Suprapubic skin (tissue), 4 donors: ENCODE measurements at regions not wholly inside any gene's neighbourhood (a gene's known extent, or its start where the extent isn't known, plus 50 kb on each side); places are given as distances from the start of the nearest gene placed in this dataset.

ENCODE experiments used
- DNase-seq, 2 donors: peaks; one replicate each; pipeline ENCODE4 v3.0.0-alpha.2; 2019; ENCODE audit warnings: low spot score in 2 of 2
- H3K27ac ChIP-seq: fragments of 200-600 bp; sonication (generic); one replicate; pipeline ENCODE4 v1.5.1; 2019
- H3K27me3 ChIP-seq: fragments of 200-600 bp; sonication (generic); one replicate; pipeline ENCODE4 v1.5.1; 2019
- H3K36me3 ChIP-seq: fragments of 200-600 bp; sonication (generic); one replicate; pipeline ENCODE4 v1.5.1; 2019
- H3K4me1 ChIP-seq: fragments of 200-600 bp; sonication (generic); one replicate; pipeline ENCODE4 v1.5.1; 2019
- H3K4me3 ChIP-seq: fragments of 200-600 bp; sonication (generic); one replicate; pipeline ENCODE4 v1.5.1; 2019; ENCODE audit warnings: mild to moderate bottlenecking
- H3K9me3 ChIP-seq: fragments of 200-600 bp; sonication (generic); one replicate; pipeline ENCODE4 v1.5.1; 2019
- CTCF ChIP-seq, 2 donors: fragments of 200-600 bp in 1 of 2; fragments of 450-650 bp in 1 of 2; sonication (generic) in 1 of 2; IDR thresholded peaks; one replicate each; pipeline ENCODE4 v1.5.1; 2016 to 2019; ENCODE audit warnings: antibody characterized with exemption in 2 of 2, mild to moderate bottlenecking in 1 of 2, moderate library complexity in 1 of 2
- EP300 ChIP-seq: sonication (generic); formaldehyde crosslinking; IDR thresholded peaks from one replicate; pipeline ENCODE4 v1.6.1; 2017; ENCODE audit warnings: antibody characterized with exemption
- POLR2A ChIP-seq, 2 donors: fragments of 450-650 bp; IDR thresholded peaks; one replicate each; pipeline ENCODE4 v1.6.1; 2017; ENCODE audit warnings: antibody characterized with exemption in 2 of 2, mild to moderate bottlenecking in 2 of 2, moderate library complexity in 2 of 2
- POLR2AphosphoS5 ChIP-seq, 3 donors: sonication (generic); formaldehyde crosslinking; IDR thresholded peaks; one replicate each; pipeline ENCODE4 v1.6.1; 2017; ENCODE audit warnings: antibody characterized with exemption in 3 of 3
- WGBS: methylation state at CpG from one replicate; pipeline ENCODE4 v1.1.5; 2018; 5-methylcytosine and 5-hydroxymethylcytosine counted together

GRCh38 chr2:210901326-210901725, 344.9 kb downstream of the CPS1 start:
- Histone ChIP-seq H3K27ac (no peak overlapping the region), H3K27me3 (no peaks in the 10 kb centered on the region), H3K36me3 (no peaks in the 10 kb centered on the region), H3K9me3 (no peaks in the 10 kb centered on the region), H3K4me1 (no peaks in the 10 kb centered on the region), H3K4me3 (no peak overlapping the region)
- DNase-seq: no peak
- TF ChIP-seq EP300 (no peak), POLR2AphosphoS5 (IDR thresholded peaks at IDR 0.05) (no peak), CTCF (IDR thresholded peaks at IDR 0.05) (no peak), POLR2A (IDR thresholded peaks at IDR 0.05) (no peak)
- WGBS: 79% methylated on average over 4 of the region's 4 CpGs

GRCh38 chr2:210912779-210913178, 356.4 kb downstream of the CPS1 start:
- no peak for DNase-seq
- H3K9me3 ChIP-seq: no peaks in the 10 kb centered on the region
- no peak overlapping the region for H3K4me3 ChIP-seq
- TF ChIP-seq POLR2A (IDR thresholded peaks at IDR 0.05): no peak
- H3K36me3 ChIP-seq: no peaks in the 10 kb centered on the region
- H3K27ac ChIP-seq: no peak overlapping the region
- H3K4me1 ChIP-seq: no peaks in the 10 kb centered on the region
- 91% methylated on average over 6 of the region's 6 CpGs for WGBS
- no peaks in the 10 kb centered on the region for H3K27me3 ChIP-seq

- no peaks in the 10 kb centered on the region for H3K27me3 ChIP-seq
- no peak overlapping the region for H3K27ac ChIP-seq
- no peaks in the 10 kb centered on the region for H3K4me1 ChIP-seq
- H3K9me3 ChIP-seq: no peaks in the 10 kb centered on the region
- H3K36me3 ChIP-seq: no peaks in the 10 kb centered on the region
- WGBS: 83% methylated on average over 2 of the region's 2 CpGs
- no peak overlapping the region for H3K4me3 ChIP-seq
- TF ChIP-seq POLR2A (IDR thresholded peaks at IDR 0.05) (no peak), CTCF (IDR thresholded peaks at IDR 0.05) (no peak), POLR2AphosphoS5 (IDR thresholded peaks at IDR 0.05) (no peak), EP300 (no peak)
- DNase-seq: no peak
Measured at GRCh38 chr2:210913461-210913860, 357.1 kb downstream of the CPS1 start.

- H3K36me3 ChIP-seq: no peaks in the 10 kb centered on the region
- no peak for DNase-seq
- no peaks in the 10 kb centered on the region for H3K4me1 ChIP-seq
- H3K9me3 ChIP-seq: no peaks in the 10 kb centered on the region
- no peak overlapping the region for H3K27ac ChIP-seq
- no peak overlapping the region for H3K4me3 ChIP-seq
- TF ChIP-seq POLR2A (IDR thresholded peaks at IDR 0.05): no peak
- no peak for TF ChIP-seq POLR2AphosphoS5 (IDR thresholded peaks at IDR 0.05)
- TF ChIP-seq CTCF (IDR thresholded peaks at IDR 0.05): no peak
- no peak for TF ChIP-seq EP300
- 52% methylated on average over 1 of the region's 1 CpG for WGBS
- no peaks in the 10 kb centered on the region for H3K27me3 ChIP-seq
Measured at GRCh38 chr2:210915912-210916311, 359.5 kb downstream of the CPS1 start.

GRCh38 chr2:210917465-210917864, 361.1 kb downstream of the CPS1 start:
- DNase-seq: no peak
- Histone ChIP-seq H3K36me3 (no peaks in the 10 kb centered on the region), H3K27me3 (no peaks in the 10 kb centered on the region), H3K9me3 (no peaks in the 10 kb centered on the region), H3K4me1 (no peaks in the 10 kb centered on the region), H3K4me3 (no peak overlapping the region), H3K27ac (no peak overlapping the region)
- TF ChIP-seq CTCF (IDR thresholded peaks at IDR 0.05) (no peak), POLR2AphosphoS5 (IDR thresholded peaks at IDR 0.05) (no peak), POLR2A (IDR thresholded peaks at IDR 0.05) (no peak), EP300 (no peak)
- WGBS: 73% methylated on average over 4 of the region's 4 CpGs

- H3K4me1 ChIP-seq: no peaks in the 10 kb centered on the region
- no peaks in the 10 kb centered on the region for H3K36me3 ChIP-seq
- H3K27me3 ChIP-seq: no peaks in the 10 kb centered on the region
- no peak overlapping the region for H3K27ac ChIP-seq
- no peak for DNase-seq
- no peak for TF ChIP-seq POLR2A (IDR thresholded peaks at IDR 0.05)
- no peak for TF ChIP-seq CTCF (IDR thresholded peaks at IDR 0.05)
- TF ChIP-seq EP300: no peak
- no peak for TF ChIP-seq POLR2AphosphoS5 (IDR thresholded peaks at IDR 0.05)
- no peak overlapping the region for H3K4me3 ChIP-seq
- no peaks in the 10 kb centered on the region for H3K9me3 ChIP-seq
Measured at GRCh38 chr2:210919128-210919527, 362.7 kb downstream of the CPS1 start.
